H1 (cell line): ENCODE measurements at regions not wholly inside any gene's neighbourhood (a gene's known extent, or its start where the extent isn't known, plus 50 kb on each side); places are given as distances from the start of the nearest gene placed in this dataset.

Source experiments
- CTCF ChIA-PET: fragments of 300-600 bp; sonication (Branson Sonifier 250); formaldehyde crosslinking; loops from one replicate; lab custom pipeline; 2021; ENCODE audit not compliant: partially characterized antibody; lab: Charles Lee
- POLR2A ChIA-PET: fragments of 300-600 bp; sonication (Branson Sonifier 250); formaldehyde crosslinking; loops from one replicate; lab custom pipeline; 2021; ENCODE audit warnings: inconsistent platforms; ENCODE audit not compliant: partially characterized antibody; lab: Charles Lee
- DNase-seq, 2 experiments: peaks; one replicate each; pipeline versions ENCODE4 v3.0.0 to v3.0.0-alpha.2; 2010 to 2022; ENCODE audit warnings: low spot score in 2 of 2, low read depth in 1 of 2, mixed read lengths in 1 of 2
- FAIRE-seq: peaks from 2 replicates; lab custom pipeline; 2011; peaks lifted over from hg19 to GRCh38; lab: Jason Lieb, UNC
- H2AFZ ChIP-seq: 2 replicates; pipeline ENCODE4 v1.8.1; 2012; ENCODE audit warnings: low read length, inconsistent platforms
- H2AK5ac ChIP-seq: 2 replicates; pipeline ENCODE4 v1.6.1; 2013; ENCODE audit warnings: low read depth, low read length
- H2BK120ac ChIP-seq: replicated peaks from 2 replicates; pipeline ENCODE3; 2013; ENCODE audit warnings: low read depth, low read length, inconsistent platforms
- H2BK12ac ChIP-seq: 2 replicates; pipeline ENCODE4 v1.6.1; 2013; ENCODE audit warnings: low read depth, low read length
- H2BK15ac ChIP-seq: 2 replicates; pipeline ENCODE4 v1.6.1; 2013; ENCODE audit warnings: low read length
- H2BK20ac ChIP-seq: 2 replicates; pipeline ENCODE4 v1.6.1; 2013; ENCODE audit warnings: low read length
- H2BK5ac ChIP-seq: 2 replicates; pipeline ENCODE4 v1.6.1; 2013; ENCODE audit warnings: low read depth, low read length
- H3K14ac ChIP-seq: 2 replicates; pipeline ENCODE4 v1.6.1; 2013; ENCODE audit warnings: inconsistent platforms; ENCODE audit not compliant: insufficient read length
- H3K18ac ChIP-seq: 2 replicates; pipeline ENCODE4 v1.6.1; 2013; ENCODE audit warnings: low read length; ENCODE audit errors: extremely low read depth
- H3K23ac ChIP-seq: 2 replicates; pipeline ENCODE4 v1.6.1; 2013; ENCODE audit warnings: inconsistent platforms; ENCODE audit not compliant: insufficient read length
- H3K23me2 ChIP-seq: 2 replicates; pipeline ENCODE4 v1.6.1; 2013; ENCODE audit warnings: low read depth, low read length
- H3K27ac ChIP-seq: 2 replicates; pipeline ENCODE4 v1.6.1; 2011; ENCODE audit warnings: low read depth, low read length, inconsistent platforms
- H3K27me3 ChIP-seq, 4 experiments: replicated peaks in 1 of 4; 1 replicate in 1 of 4; 2 replicates in 3 of 4; pipeline versions ENCODE4 v1.6.1 to v1.8.1; 2011 to 2013; ENCODE audit warnings: low read length in 3 of 4, mild to moderate bottlenecking in 3 of 4, inconsistent platforms in 2 of 4, mixed read lengths in 2 of 4, moderate library complexity in 1 of 4; ENCODE audit not compliant: control insufficient read depth in 3 of 4, insufficient read depth in 3 of 4; ENCODE audit errors: extremely low read depth in 1 of 4
- H3K36me3 ChIP-seq, 4 experiments: 2 replicates each; pipeline versions ENCODE4 v1.6.1 to v1.8.1; 2011 to 2013; ENCODE audit warnings: mild to moderate bottlenecking in 4 of 4, low read length in 3 of 4, moderate library complexity in 2 of 4, control low read depth in 1 of 4, inconsistent platforms in 1 of 4; ENCODE audit not compliant: insufficient read depth in 4 of 4, control insufficient read depth in 2 of 4
- H3K4ac ChIP-seq: replicated peaks from 2 replicates; pipeline ENCODE3; 2013; ENCODE audit warnings: low read length, low read depth, mixed read lengths, inconsistent platforms; ENCODE audit not compliant: insufficient read length
- H3K4me1 ChIP-seq, 4 experiments: replicated peaks in 1 of 4; 1 replicate in 1 of 4; 2 replicates in 3 of 4; pipeline versions ENCODE4 v1.6.1 to v1.8.1; 2011 to 2013; ENCODE audit warnings: low read length in 3 of 4, inconsistent platforms in 2 of 4, mixed read lengths in 1 of 4; ENCODE audit not compliant: insufficient read depth in 4 of 4, control insufficient read depth in 3 of 4
- H3K4me2 ChIP-seq, 2 experiments: 2 replicates each; pipeline versions ENCODE4 v1.6.1 to v1.8.1; 2011 to 2013; ENCODE audit warnings: low read depth in 2 of 2, low read length in 2 of 2, control low read depth in 1 of 2, inconsistent platforms in 1 of 2, mild to moderate bottlenecking in 1 of 2; ENCODE audit not compliant: insufficient read depth in 1 of 2
- H3K4me3 ChIP-seq, 4 experiments: fragments of 200-600, 300-600 bp in 1 of 4; sonication (generic), shearing (Covaris generic), sonication (Bioruptor Twin) in 1 of 4; 2 replicates each; pipeline versions ENCODE4 v1.5.1 to v1.8.1; 2011 to 2016; ENCODE audit warnings: low read length in 4 of 4, low read depth in 3 of 4, control low read depth in 2 of 4, inconsistent platforms in 2 of 4, mild to moderate bottlenecking in 2 of 4, mixed read lengths in 1 of 4, moderate library complexity in 1 of 4; ENCODE audit not compliant: insufficient read depth in 2 of 4; ENCODE audit errors: extremely low read depth in 1 of 4
- H3K56ac ChIP-seq: replicated peaks from 2 replicates; pipeline ENCODE3; 2013; ENCODE audit warnings: low read depth, mild to moderate bottlenecking, mixed read lengths, low read length, inconsistent platforms; ENCODE audit not compliant: insufficient read length
- H3K79me1 ChIP-seq: 2 replicates; pipeline ENCODE4 v1.6.1; 2013; ENCODE audit warnings: low read depth, low read length, control low read depth
- H3K79me2 ChIP-seq, 2 experiments: 2 replicates each; pipeline versions ENCODE4 v1.6.1 to v1.8.1; 2012 to 2013; ENCODE audit warnings: low read length in 2 of 2, mild to moderate bottlenecking in 2 of 2, inconsistent platforms in 1 of 2; ENCODE audit not compliant: insufficient read depth in 2 of 2, control insufficient read depth in 1 of 2
- H3K9ac ChIP-seq, 4 experiments: replicated peaks in 1 of 4; 1 replicate in 1 of 4; 2 replicates in 3 of 4; pipeline versions ENCODE4 v1.6.1 to v1.8.1; 2011 to 2013; ENCODE audit warnings: low read depth in 3 of 4, low read length in 3 of 4, control low read depth in 2 of 4, mild to moderate bottlenecking in 2 of 4, moderate library complexity in 2 of 4, inconsistent platforms in 1 of 4; ENCODE audit errors: extremely low read depth in 1 of 4
- H3K9me3 ChIP-seq, 2 experiments: 2 replicates each; pipeline versions ENCODE4 v1.6.1 to v1.8.1; 2012 to 2013; ENCODE audit warnings: mild to moderate bottlenecking in 2 of 2, moderate library complexity in 2 of 2, control low read depth in 1 of 2, inconsistent platforms in 1 of 2, low read depth in 1 of 2, low read length in 1 of 2, mixed read lengths in 1 of 2; ENCODE audit not compliant: insufficient read depth in 2 of 2
- H4K20me1 ChIP-seq, 2 experiments: replicated peaks in 1 of 2; 2 replicates each; pipeline versions ENCODE3 to v1.8.1; 2011 to 2013; ENCODE audit warnings: inconsistent platforms in 2 of 2, low read length in 2 of 2, mild to moderate bottlenecking in 1 of 2; ENCODE audit not compliant: insufficient read depth in 2 of 2, control insufficient read depth in 1 of 2
- H4K5ac ChIP-seq: 2 replicates; pipeline ENCODE4 v1.6.1; 2013; ENCODE audit warnings: low read length, low read depth, mixed read lengths, inconsistent platforms; ENCODE audit not compliant: insufficient read length
- H4K8ac ChIP-seq: 2 replicates; pipeline ENCODE4 v1.8.0; 2013; ENCODE audit warnings: mild to moderate bottlenecking, moderate library complexity, low read length, inconsistent platforms; ENCODE audit not compliant: insufficient read depth; ENCODE audit errors: extremely low read depth
- H4K91ac ChIP-seq: replicated peaks from 2 replicates; pipeline ENCODE3; 2013; ENCODE audit warnings: low read length, mixed read lengths, inconsistent platforms; ENCODE audit not compliant: insufficient read length
- ATF3 ChIP-seq: IDR thresholded peaks from 2 replicates; pipeline ENCODE4 v1.6.1; 2011; ENCODE audit warnings: low read depth, mild to moderate bottlenecking, low read length; ENCODE audit not compliant: insufficient read depth
- CTCF ChIP-seq, 3 experiments: IDR thresholded peaks; 1 replicate in 2 of 3; 2 replicates in 1 of 3; pipeline versions ENCODE4 v1.5.1 to v1.6.1; 2011; ENCODE audit warnings: low read length in 3 of 3, mild to moderate bottlenecking in 3 of 3, inconsistent platforms in 2 of 3, low read depth in 1 of 3, moderate library complexity in 1 of 3; ENCODE audit not compliant: insufficient read depth in 1 of 3; ENCODE audit errors: control extremely low read depth in 1 of 3
- EP300 ChIP-seq, 2 experiments: IDR thresholded peaks; 1 replicate in 1 of 2; 2 replicates in 1 of 2; pipeline ENCODE4 v1.6.1; 2011 to 2012; ENCODE audit warnings: low read depth in 2 of 2, low read length in 2 of 2, mild to moderate bottlenecking in 2 of 2, borderline replicate concordance in 1 of 2, inconsistent platforms in 1 of 2, moderate library complexity in 1 of 2
- EZH2 ChIP-seq: fragments of 200-600 bp; sonication (generic); IDR thresholded peaks from 2 replicates; pipeline ENCODE4 v1.7.1; 2012; ENCODE audit warnings: low read depth, mild to moderate bottlenecking, moderate library complexity, low read length, inconsistent platforms; ENCODE audit not compliant: severe bottlenecking
- GTF2F1 ChIP-seq: IDR thresholded peaks from 2 replicates; pipeline ENCODE4 v1.6.1; 2012; ENCODE audit warnings: low read depth, low read length, improper control_type of control experiment, borderline replicate concordance
- HDAC6 ChIP-seq: IDR thresholded peaks from one replicate; pipeline ENCODE4 v1.7.1; 2012; ENCODE audit warnings: low read depth, mild to moderate bottlenecking, inconsistent platforms, low read length, moderate library complexity
- JUND ChIP-seq: IDR thresholded peaks from 2 replicates; pipeline ENCODE4 v1.6.1; 2011; ENCODE audit warnings: mild to moderate bottlenecking, improper control_type of control experiment, low read length
- NRF1 ChIP-seq: IDR thresholded peaks from 2 replicates; pipeline ENCODE4 v1.6.1; 2011; ENCODE audit warnings: mild to moderate bottlenecking, low read depth, low read length, improper control_type of control experiment
- RXRA ChIP-seq: IDR thresholded peaks from 2 replicates; pipeline ENCODE4 v1.6.1; 2011; ENCODE audit warnings: low read depth, mild to moderate bottlenecking, low read length, moderate library complexity; ENCODE audit not compliant: insufficient read depth
- SIX5 ChIP-seq: IDR thresholded peaks from 2 replicates; pipeline ENCODE4 v1.6.1; 2011; ENCODE audit warnings: mild to moderate bottlenecking, low read depth, low read length
- TEAD4 ChIP-seq: IDR thresholded peaks from 2 replicates; pipeline ENCODE4 v1.6.1; 2012; ENCODE audit warnings: low read depth, low read length, inconsistent platforms, mixed read lengths
- WGBS, 2 experiments: shearing (Covaris generic) in 1 of 2; methylation state at CpG; one replicate each; pipeline versions ENCODE4 v1.1.6 to v1.1.7; 2013 to 2015; ENCODE audit warnings: low lambda C conversion rate in 2 of 2, mixed read lengths in 2 of 2, inconsistent platforms in 1 of 2, low coverage in 1 of 2, missing lambda C conversion rate in 1 of 2; ENCODE audit not compliant: insufficient replicate concordance in 2 of 2, insufficient coverage in 1 of 2, insufficient read length in 1 of 2; ENCODE audit errors: extremely low coverage in 1 of 2, missing lambda C conversion rate in 1 of 2; 5-methylcytosine and 5-hydroxymethylcytosine counted together

- H3K23ac ChIP-seq, result no peak overlapping the region
- H3K9ac ChIP-seq, result no peak overlapping the region
- H3K79me2 ChIP-seq, result no peaks in the 10 kb centered on the region
- no peak overlapping the region for H3K4me3 ChIP-seq
- H2BK15ac ChIP-seq, result no peak overlapping the region
- no peaks in the 10 kb centered on the region for H3K79me1 ChIP-seq
- H2BK12ac ChIP-seq, result no peak overlapping the region
- H3K9me3 ChIP-seq, result no peaks in the 10 kb centered on the region
- H3K36me3 ChIP-seq, result no peaks in the 10 kb centered on the region
- H2AK5ac ChIP-seq, result no peak overlapping the region
- H3K27me3 ChIP-seq, result no peaks in the 10 kb centered on the region
- POLR2A ChIA-PET, result no interaction called here
- no peak overlapping the region for H2BK120ac ChIP-seq
- H3K23me2 ChIP-seq, result no peaks in the 10 kb centered on the region
- H3K4me1 ChIP-seq, result no peaks in the 10 kb centered on the region
- H3K56ac ChIP-seq, result no peak overlapping the region
- H4K20me1 ChIP-seq, result no peaks in the 10 kb centered on the region
- no peak overlapping the region for H2BK5ac ChIP-seq
- 89% methylated on average over 3 of the region's 3 CpGs; no CpG with 5 or more reads in 1 of the 2 experiments for WGBS, 2 experiments
- H3K18ac ChIP-seq, result no peak overlapping the region
- H2BK20ac ChIP-seq, result no peak overlapping the region
- H4K8ac ChIP-seq, result no peak overlapping the region
- H3K4ac ChIP-seq, result no peak overlapping the region
- CTCF ChIA-PET, result no interaction called here
- FAIRE-seq (no peak), DNase-seq (no peak)
- H4K91ac ChIP-seq, result no peak overlapping the region
- H2AFZ ChIP-seq, result no peak overlapping the region
- no peak overlapping the region for H4K5ac ChIP-seq
- no peak overlapping the region for H3K4me2 ChIP-seq
- H3K27ac ChIP-seq, result no peak overlapping the region
- H3K14ac ChIP-seq, result no peak overlapping the region
- no peak for TF ChIP-seq GTF2F1
- no peak for TF ChIP-seq HDAC6
- no peak for TF ChIP-seq NRF1
- TF ChIP-seq ATF3, result no peak
- TF ChIP-seq EP300 (IDR thresholded peaks at IDR 0.05; ENCODE audit: borderline replicate concordance in 1 of 2, low read depth in 2 of 2, low read length in 2 of 2), result no peak
- TF ChIP-seq JUND, result no peak
- no peak for TF ChIP-seq RXRA
- TF ChIP-seq CTCF (IDR thresholded peaks at IDR 0.05; ENCODE audit: control extremely low read depth in 1 of 3, insufficient read depth in 1 of 3, low read depth in 1 of 3, low read length in 3 of 3), result no peak
- no peak for TF ChIP-seq TEAD4
- no peak for TF ChIP-seq EZH2
- no peak for TF ChIP-seq SIX5
These were observed 1401.9 kb upstream of the FLRT2 start for GRCh38 chr14:84128050-84128449.
